OCI-LY1 (cell line): ENCODE measurements at regions not wholly inside any gene's neighbourhood (a gene's known extent, or its start where the extent isn't known, plus 50 kb on each side); places are given as distances from the start of the nearest gene placed in this dataset.

ENCODE experiments used
- H2AFZ ChIP-seq: fragments of 200-600 bp; sonication (generic), shearing (Covaris generic); 2 replicates; pipeline ENCODE4 v1.6.0; 2014; ENCODE audit warnings: antibody characterized with exemption, mild to moderate bottlenecking, low read length
- H3F3A ChIP-seq: fragments of 200-600 bp; sonication (generic), shearing (Covaris generic); 2 replicates; pipeline ENCODE4 v1.6.0; 2014; ENCODE audit warnings: mild to moderate bottlenecking, antibody characterized with exemption, low read length, moderate library complexity; ENCODE audit not compliant: insufficient read depth
- H3K27ac ChIP-seq: fragments of 200-600 bp; sonication (generic); 2 replicates; pipeline ENCODE4 v1.5.1; 2014; ENCODE audit warnings: low read length, mixed run types, mild to moderate bottlenecking, low read depth; ENCODE audit not compliant: poor library complexity, severe bottlenecking
- H3K27me3 ChIP-seq: fragments of 200-600 bp; sonication (generic); 2 replicates; pipeline ENCODE4 v1.6.0; 2014; ENCODE audit warnings: antibody characterized with exemption, mild to moderate bottlenecking, low read length, moderate library complexity; ENCODE audit not compliant: insufficient read depth
- H3K36me3 ChIP-seq: fragments of 200-600 bp; sonication (generic); 2 replicates; pipeline ENCODE4 v1.6.1; 2014; ENCODE audit warnings: mild to moderate bottlenecking, antibody characterized with exemption, low read length, moderate library complexity, mixed read lengths; ENCODE audit not compliant: insufficient read depth
- H3K4me1 ChIP-seq: fragments of 200-600 bp; sonication (generic); 2 replicates; pipeline ENCODE4 v1.5.1; 2014; ENCODE audit warnings: mild to moderate bottlenecking, low read length, moderate library complexity; ENCODE audit not compliant: insufficient read depth, severe bottlenecking
- H3K4me2 ChIP-seq: fragments of 200-600 bp; sonication (generic), shearing (Covaris generic); 2 replicates; pipeline ENCODE4 v1.6.1; 2014; ENCODE audit warnings: low read length
- H3K4me3 ChIP-seq: fragments of 200-600 bp; sonication (generic); 2 replicates; pipeline ENCODE4 v1.5.1; 2014; ENCODE audit warnings: low read length, low read depth, mild to moderate bottlenecking, mixed read lengths; ENCODE audit not compliant: poor library complexity, severe bottlenecking
- H3K79me2 ChIP-seq: fragments of 200-600 bp; shearing (Covaris generic); 2 replicates; pipeline ENCODE4 v1.6.1; 2016; ENCODE audit warnings: mixed run types, low read length, mixed read lengths; ENCODE audit not compliant: insufficient read depth
- H3K9ac ChIP-seq: fragments of 200-600 bp; sonication (generic), shearing (Covaris generic); 2 replicates; pipeline ENCODE4 v1.6.1; 2014; ENCODE audit warnings: mild to moderate bottlenecking, low read length, mixed read lengths
- H3K9me2 ChIP-seq: fragments of 200-600 bp; sonication (generic), shearing (Covaris generic); 2 replicates; pipeline ENCODE4 v1.6.1; 2014; ENCODE audit warnings: low read depth, mild to moderate bottlenecking, low read length, mixed read lengths
- H3K9me3 ChIP-seq: fragments of 200-600 bp; shearing (Covaris generic); 2 replicates; pipeline ENCODE4 v1.6.1; 2014; ENCODE audit warnings: low read length, mixed read lengths
- H4K20me1 ChIP-seq: fragments of 200-600 bp; sonication (generic), shearing (Covaris generic); 2 replicates; pipeline ENCODE4 v1.6.0; 2016; ENCODE audit warnings: mild to moderate bottlenecking, low read length; ENCODE audit not compliant: insufficient read depth
- EZH2 ChIP-seq: fragments of 200-600 bp; sonication (generic), shearing (Covaris generic); IDR thresholded peaks from 2 replicates; pipeline ENCODE4 v1.8.0; 2017; ENCODE audit warnings: borderline replicate concordance, mixed run types, mild to moderate bottlenecking, antibody characterized with exemption, low read length, moderate library complexity, mixed read lengths
- TF ChIP-seq, protein P1 (sequence below): fragments of 200-600 bp; sonication (generic), shearing (Covaris generic); IDR thresholded peaks from 2 replicates; pipeline ENCODE4 v1.5.1; 2017; ENCODE audit warnings: mild to moderate bottlenecking, antibody characterized with exemption, low read length, moderate library complexity, mixed read lengths

- Histone ChIP-seq H3F3A (no peaks in the 10 kb centered on the region), H3K4me1 (no peaks in the 10 kb centered on the region), H3K4me2 (no peak overlapping the region), H3K79me2 (no peaks in the 10 kb centered on the region), H3K36me3 (no peaks in the 10 kb centered on the region), H4K20me1 (no peaks in the 10 kb centered on the region), H3K4me3 (no peak overlapping the region), H3K9me3 (no peaks in the 10 kb centered on the region), H2AFZ (no peak overlapping the region), H3K27ac (no peak overlapping the region), H3K27me3 (no peaks in the 10 kb centered on the region), H3K9ac (no peak overlapping the region), H3K9me2 (no peaks in the 10 kb centered on the region)
- TF ChIP-seq, protein P1, sequence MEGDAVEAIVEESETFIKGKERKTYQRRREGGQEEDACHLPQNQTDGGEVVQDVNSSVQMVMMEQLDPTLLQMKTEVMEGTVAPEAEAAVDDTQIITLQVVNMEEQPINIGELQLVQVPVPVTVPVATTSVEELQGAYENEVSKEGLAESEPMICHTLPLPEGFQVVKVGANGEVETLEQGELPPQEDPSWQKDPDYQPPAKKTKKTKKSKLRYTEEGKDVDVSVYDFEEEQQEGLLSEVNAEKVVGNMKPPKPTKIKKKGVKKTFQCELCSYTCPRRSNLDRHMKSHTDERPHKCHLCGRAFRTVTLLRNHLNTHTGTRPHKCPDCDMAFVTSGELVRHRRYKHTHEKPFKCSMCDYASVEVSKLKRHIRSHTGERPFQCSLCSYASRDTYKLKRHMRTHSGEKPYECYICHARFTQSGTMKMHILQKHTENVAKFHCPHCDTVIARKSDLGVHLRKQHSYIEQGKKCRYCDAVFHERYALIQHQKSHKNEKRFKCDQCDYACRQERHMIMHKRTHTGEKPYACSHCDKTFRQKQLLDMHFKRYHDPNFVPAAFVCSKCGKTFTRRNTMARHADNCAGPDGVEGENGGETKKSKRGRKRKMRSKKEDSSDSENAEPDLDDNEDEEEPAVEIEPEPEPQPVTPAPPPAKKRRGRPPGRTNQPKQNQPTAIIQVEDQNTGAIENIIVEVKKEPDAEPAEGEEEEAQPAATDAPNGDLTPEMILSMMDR: no peak
- TF ChIP-seq EZH2: no peak
Measured at GRCh38 chr4:8699479-8700145, 107.0 kb downstream of the CPZ start.

GRCh38 chr4:8699063-8699385 lies 106.5 kb downstream of the CPZ start:
- no peak overlapping the region for H2AFZ ChIP-seq
- no peak overlapping the region for H3K27ac ChIP-seq
- H3K4me2 ChIP-seq: no peak overlapping the region
- no peak overlapping the region for H3K9ac ChIP-seq
- no peaks in the 10 kb centered on the region for H3F3A ChIP-seq
- H3K4me1 ChIP-seq: no peaks in the 10 kb centered on the region
- no peaks in the 10 kb centered on the region for H3K27me3 ChIP-seq
- no peaks in the 10 kb centered on the region for H3K9me3 ChIP-seq
- no peak overlapping the region for H3K4me3 ChIP-seq
- H3K79me2 ChIP-seq: no peaks in the 10 kb centered on the region
- no peaks in the 10 kb centered on the region for H3K9me2 ChIP-seq
- TF ChIP-seq EZH2: no peak
- TF ChIP-seq, protein P1: no peak
- H4K20me1 ChIP-seq: no peaks in the 10 kb centered on the region
- H3K36me3 ChIP-seq: no peaks in the 10 kb centered on the region

DNA sequence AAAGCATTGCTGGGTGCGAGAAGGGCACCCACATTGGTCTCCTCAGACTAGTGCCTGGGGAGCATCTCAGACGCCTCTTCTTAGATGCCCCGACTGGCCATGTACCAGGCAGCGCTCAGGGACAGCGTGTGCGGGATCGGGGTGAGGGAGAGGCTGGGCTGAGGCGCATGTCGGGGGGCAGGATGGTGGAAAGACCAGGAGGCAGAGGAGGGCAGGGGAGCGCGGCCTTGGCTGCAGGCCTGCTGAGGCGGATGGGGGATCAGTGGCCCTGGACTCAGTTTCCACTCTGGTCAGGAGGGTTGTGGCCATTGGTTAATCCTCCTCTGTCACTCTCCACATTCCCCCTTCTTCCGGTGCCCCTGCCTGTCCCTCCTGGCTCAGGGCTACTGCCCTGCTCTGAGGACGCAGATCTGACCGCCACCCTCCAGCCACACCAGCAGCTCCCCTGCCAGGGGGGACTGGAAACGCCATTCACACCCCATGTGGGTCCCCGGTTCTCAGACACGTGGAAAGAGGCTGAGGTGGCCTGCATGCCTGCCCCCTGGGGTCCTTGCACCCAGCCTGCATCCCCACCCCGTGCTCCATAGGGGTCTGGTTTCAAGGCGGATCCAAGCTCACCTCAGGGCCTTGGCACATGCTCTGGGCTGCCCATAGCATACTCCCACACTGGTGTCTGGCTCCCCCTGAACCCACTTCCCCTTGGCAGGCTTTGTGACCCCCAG lies 105.9 kb downstream of the CPZ start:
- H3K9me3 ChIP-seq: no peaks in the 10 kb centered on the region
- no peak overlapping the region for H3K4me2 ChIP-seq
- no peak overlapping the region for H3K27ac ChIP-seq
- no peaks in the 10 kb centered on the region for H3K79me2 ChIP-seq
- TF ChIP-seq, protein P1: no peak
- no peak for TF ChIP-seq EZH2
- no peaks in the 10 kb centered on the region for H3K4me1 ChIP-seq
- no peak overlapping the region for H2AFZ ChIP-seq
- H3K9me2 ChIP-seq: no peaks in the 10 kb centered on the region
- H3K27me3 ChIP-seq: no peaks in the 10 kb centered on the region
- no peaks in the 10 kb centered on the region for H3F3A ChIP-seq
- no peak overlapping the region for H3K4me3 ChIP-seq
- H3K9ac ChIP-seq: no peak overlapping the region
- no peaks in the 10 kb centered on the region for H4K20me1 ChIP-seq
- H3K36me3 ChIP-seq: no peaks in the 10 kb centered on the region
